Glutamatergic neuron (in vitro differentiated cells): ENCODE measurements at regions not wholly inside any gene's neighbourhood (a gene's known extent, or its start where the extent isn't known, plus 50 kb on each side); places are given as distances from the start of the nearest gene placed in this dataset.

Source experiments
- DNase-seq: peaks from one replicate; pipeline ENCODE4 v3.0.0; 2022
- H3K27ac Mint-ChIP-seq: one replicate; pipeline ENCODE4 v1.8.0; 2020; ENCODE audit warnings: mild to moderate bottlenecking, mixed read lengths, inconsistent platforms; ENCODE audit not compliant: unreplicated experiment
- H3K27me3 Mint-ChIP-seq: one replicate; pipeline ENCODE4 v1.8.0; 2020; ENCODE audit warnings: mild to moderate bottlenecking, moderate library complexity, mixed read lengths, inconsistent platforms; ENCODE audit not compliant: unreplicated experiment
- H3K36me3 Mint-ChIP-seq: one replicate; pipeline ENCODE4 v1.8.0; 2020; ENCODE audit warnings: mild to moderate bottlenecking, mixed read lengths, inconsistent platforms; ENCODE audit not compliant: unreplicated experiment
- H3K4me1 Mint-ChIP-seq: one replicate; pipeline ENCODE4 v1.8.0; 2020; ENCODE audit warnings: mild to moderate bottlenecking, low read depth, mixed read lengths, inconsistent platforms; ENCODE audit not compliant: unreplicated experiment
- H3K4me3 Mint-ChIP-seq: one replicate; pipeline ENCODE4 v1.8.0; 2020; ENCODE audit warnings: mild to moderate bottlenecking, mixed read lengths, inconsistent platforms; ENCODE audit not compliant: unreplicated experiment
- H3K9me3 Mint-ChIP-seq: one replicate; pipeline ENCODE4 v1.8.0; 2020; ENCODE audit warnings: mild to moderate bottlenecking, moderate library complexity, mixed read lengths, inconsistent platforms; ENCODE audit not compliant: unreplicated experiment
- TF ChIP-seq, protein P1 (sequence below): fragments of 200-600 bp; sonication (generic); IDR thresholded peaks from one replicate; pipeline ENCODE4 v1.5.0; 2021; ENCODE audit not compliant: partially characterized antibody, unreplicated experiment

DNA sequence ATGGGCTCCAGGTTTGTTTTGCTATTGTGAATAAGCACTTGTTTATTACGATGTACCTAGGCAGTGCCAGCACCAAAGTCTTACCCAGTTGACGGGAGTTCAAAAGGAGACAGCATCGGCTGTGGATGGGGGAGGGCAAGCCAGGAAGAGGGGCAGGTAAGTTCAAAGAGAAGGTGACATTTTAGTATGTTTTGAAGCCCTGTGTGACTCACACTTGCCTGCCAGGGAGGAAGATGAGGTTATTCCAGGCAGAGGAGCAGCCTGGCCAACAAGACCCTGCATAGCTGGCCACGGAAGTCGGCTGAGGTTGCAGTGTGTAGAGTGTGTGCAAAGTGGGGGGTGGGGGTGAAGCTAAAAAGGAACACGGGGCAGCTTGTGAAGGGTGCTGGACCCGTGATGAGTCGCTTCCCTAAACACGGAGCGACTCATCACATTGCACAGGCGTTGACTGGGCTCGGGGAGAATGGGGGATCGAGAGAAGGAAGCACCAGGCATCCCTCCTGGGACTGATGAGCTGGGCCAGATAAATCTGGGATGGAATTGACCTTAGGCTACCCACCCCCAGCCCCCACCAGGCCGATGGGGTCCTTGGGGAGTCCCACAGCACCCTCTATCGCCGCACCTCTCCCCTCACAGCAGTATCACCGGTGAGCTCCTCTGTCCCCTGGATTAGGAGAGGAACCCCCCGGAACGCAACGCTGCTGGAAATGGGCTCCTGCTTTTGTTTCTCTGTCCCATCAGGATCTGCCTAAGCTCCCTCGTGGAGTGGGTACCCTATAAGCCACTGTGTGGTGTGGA, 97.9 kb upstream of the IKZF1 start:
- Mint-ChIP-seq H3K27me3 (peaks cover 4% of the 10 kb centered on the region), H3K4me3 (no peak overlapping the region), H3K27ac (no peak overlapping the region), H3K4me1 (no peaks in the 10 kb centered on the region), H3K36me3 (no peaks in the 10 kb centered on the region), H3K9me3 (peaks cover 4% of the 10 kb centered on the region)
- TF ChIP-seq, protein P1, sequence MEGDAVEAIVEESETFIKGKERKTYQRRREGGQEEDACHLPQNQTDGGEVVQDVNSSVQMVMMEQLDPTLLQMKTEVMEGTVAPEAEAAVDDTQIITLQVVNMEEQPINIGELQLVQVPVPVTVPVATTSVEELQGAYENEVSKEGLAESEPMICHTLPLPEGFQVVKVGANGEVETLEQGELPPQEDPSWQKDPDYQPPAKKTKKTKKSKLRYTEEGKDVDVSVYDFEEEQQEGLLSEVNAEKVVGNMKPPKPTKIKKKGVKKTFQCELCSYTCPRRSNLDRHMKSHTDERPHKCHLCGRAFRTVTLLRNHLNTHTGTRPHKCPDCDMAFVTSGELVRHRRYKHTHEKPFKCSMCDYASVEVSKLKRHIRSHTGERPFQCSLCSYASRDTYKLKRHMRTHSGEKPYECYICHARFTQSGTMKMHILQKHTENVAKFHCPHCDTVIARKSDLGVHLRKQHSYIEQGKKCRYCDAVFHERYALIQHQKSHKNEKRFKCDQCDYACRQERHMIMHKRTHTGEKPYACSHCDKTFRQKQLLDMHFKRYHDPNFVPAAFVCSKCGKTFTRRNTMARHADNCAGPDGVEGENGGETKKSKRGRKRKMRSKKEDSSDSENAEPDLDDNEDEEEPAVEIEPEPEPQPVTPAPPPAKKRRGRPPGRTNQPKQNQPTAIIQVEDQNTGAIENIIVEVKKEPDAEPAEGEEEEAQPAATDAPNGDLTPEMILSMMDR, result no peak
- no peak for DNase-seq

DNA sequence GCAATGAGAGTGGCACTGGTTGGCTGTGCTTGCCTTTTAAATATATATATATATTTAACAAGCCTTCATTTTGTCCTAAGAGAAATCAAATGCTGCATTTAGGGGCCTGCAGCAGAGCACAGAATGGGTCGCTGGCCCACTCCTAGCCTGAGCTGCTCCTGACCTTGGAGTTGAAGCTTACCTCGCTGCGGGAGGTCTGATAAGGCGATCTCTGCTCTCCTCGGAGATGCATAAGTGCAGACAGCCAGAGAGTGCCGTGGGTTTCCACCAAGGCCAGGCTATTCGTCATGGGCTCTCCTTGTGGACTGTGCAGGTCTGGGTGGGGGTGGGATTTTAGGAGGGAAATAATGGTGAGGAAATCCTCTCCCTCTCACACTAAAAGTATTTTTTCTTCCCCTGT, 99.5 kb upstream of the IKZF1 start:
- peaks cover 4% of the 10 kb centered on the region for H3K9me3 Mint-ChIP-seq
- H3K36me3 Mint-ChIP-seq, result peaks cover 4% of the 10 kb centered on the region
- H3K4me3 Mint-ChIP-seq, result no peak overlapping the region
- TF ChIP-seq, protein P1, result no peak
- no peaks in the 10 kb centered on the region for H3K4me1 Mint-ChIP-seq
- H3K27me3 Mint-ChIP-seq, result peaks cover 2% of the 10 kb centered on the region
- DNase-seq, result no peak
- H3K27ac Mint-ChIP-seq, result no peak overlapping the region

DNA sequence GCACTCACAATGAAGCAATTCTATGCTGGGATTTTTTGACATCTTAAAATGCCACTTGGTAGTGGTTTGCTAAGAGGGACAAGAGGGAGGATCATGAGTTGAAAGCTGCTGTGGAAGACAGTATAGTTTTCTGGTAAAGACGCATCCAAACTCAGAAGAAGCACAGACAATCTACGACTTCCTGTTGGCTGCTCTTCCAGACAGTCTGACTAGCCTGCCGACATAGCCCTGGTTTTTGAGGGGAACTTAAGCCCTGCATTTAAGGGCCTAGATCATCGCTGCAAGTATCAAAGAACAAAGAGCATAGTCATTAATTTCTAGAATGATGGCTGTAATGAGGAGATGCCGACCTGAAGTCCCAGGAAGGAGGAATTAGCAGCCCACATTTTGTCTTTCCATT, 99.9 kb upstream of the IKZF1 start:
- no peak overlapping the region for H3K4me3 Mint-ChIP-seq
- H3K27ac Mint-ChIP-seq, result no peak overlapping the region
- peaks cover 2% of the 10 kb centered on the region for H3K27me3 Mint-ChIP-seq
- no peak for DNase-seq
- H3K9me3 Mint-ChIP-seq, result peaks cover 4% of the 10 kb centered on the region
- no peaks in the 10 kb centered on the region for H3K4me1 Mint-ChIP-seq
- TF ChIP-seq, protein P1, result no peak
- peaks cover 4% of the 10 kb centered on the region for H3K36me3 Mint-ChIP-seq

DNA sequence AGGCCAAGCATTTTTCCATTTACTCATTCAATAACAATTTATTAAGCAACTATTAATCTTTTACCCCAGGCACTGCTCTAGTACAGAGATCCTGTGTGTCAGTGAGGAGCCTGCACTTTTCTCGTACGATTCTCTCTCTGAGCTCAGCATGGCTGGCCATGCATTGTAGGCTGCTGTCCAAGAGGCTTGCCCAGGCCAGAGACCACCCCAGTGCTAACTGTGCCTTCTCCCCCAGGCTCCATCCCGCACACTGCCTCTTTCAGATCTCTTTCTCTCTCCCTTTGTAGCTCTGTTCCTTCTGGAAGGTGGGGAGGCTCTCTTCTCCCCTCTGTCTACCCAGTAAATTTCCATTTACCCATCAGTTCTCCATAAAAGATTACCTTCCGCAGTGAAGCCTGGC, 101.0 kb upstream of the IKZF1 start:
- Mint-ChIP-seq H3K36me3 (peaks cover 8% of the 10 kb centered on the region), H3K9me3 (peaks cover 4% of the 10 kb centered on the region), H3K4me3 (no peak overlapping the region), H3K27me3 (peaks cover 2% of the 10 kb centered on the region), H3K27ac (no peak overlapping the region), H3K4me1 (no peaks in the 10 kb centered on the region)
- no peak for DNase-seq
- TF ChIP-seq, protein P1, result no peak

DNA sequence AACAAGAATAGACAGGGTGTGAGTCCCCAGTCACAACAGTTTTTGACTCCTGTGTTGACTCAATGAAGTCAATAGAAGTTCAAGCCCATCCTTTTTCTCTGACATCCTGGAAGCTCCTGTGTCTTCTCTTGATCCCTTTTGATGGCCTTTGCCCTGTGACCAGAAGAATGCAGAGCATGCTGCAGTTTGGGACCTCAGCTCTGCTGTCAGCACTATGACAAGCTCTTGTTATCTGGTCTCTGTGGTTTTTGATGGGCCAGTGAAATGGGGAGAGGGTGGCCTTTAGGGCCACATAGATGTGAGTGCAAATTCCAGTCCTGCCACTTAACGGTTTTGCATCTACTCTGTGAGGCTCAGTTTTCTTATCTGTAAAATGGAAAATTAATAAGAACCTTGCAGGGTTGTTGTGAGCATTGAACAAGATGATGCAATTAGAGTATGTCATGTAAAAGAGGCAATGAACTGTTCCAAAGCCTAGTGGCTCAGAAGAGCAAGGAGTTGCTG, 102.4 kb upstream of the IKZF1 start:
- Mint-ChIP-seq H3K4me1 (no peaks in the 10 kb centered on the region), H3K36me3 (peaks cover 8% of the 10 kb centered on the region), H3K4me3 (no peak overlapping the region), H3K27ac (no peak overlapping the region), H3K27me3 (peaks cover 2% of the 10 kb centered on the region), H3K9me3 (peaks cover 4% of the 10 kb centered on the region)
- no peak for DNase-seq
- TF ChIP-seq, protein P1, result no peak
